ENCODE measurements at regions not wholly inside any gene's neighbourhood (a gene's known extent, or its start where the extent isn't known, plus 50 kb on each side); places are given as distances from the start of the nearest gene placed in this dataset.

DNA sequence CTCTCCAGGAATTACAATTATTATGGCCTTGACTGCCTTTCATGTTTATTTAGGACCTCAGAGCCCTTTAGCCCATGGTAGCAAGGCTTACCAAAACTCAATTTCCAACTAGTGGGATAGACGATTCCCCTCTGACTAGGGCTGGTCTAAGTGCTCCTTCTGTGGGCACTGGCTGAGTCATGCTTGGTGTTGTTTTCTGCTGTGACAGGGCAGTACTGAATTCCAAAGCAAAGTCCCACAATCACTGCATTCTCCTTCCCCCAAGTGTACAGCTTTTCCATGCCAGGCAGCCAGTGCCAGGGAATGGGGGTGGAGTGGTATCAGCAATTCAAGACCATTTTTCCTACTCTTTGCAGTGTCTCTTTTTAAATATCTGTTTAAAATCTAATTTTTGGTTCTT, 509.0 kb upstream of the NECTIN3 start:
- WGBS (ENCODE audit: insufficient coverage): 75% methylated on average over 1 of the region's 1 CpG
- Histone ChIP-seq H3K4me3 (ENCODE audit: low read length) (no peak overlapping the region), H3K4me1 (ENCODE audit: control insufficient read depth, insufficient read depth, low read length) (no peaks in the 10 kb centered on the region), H3K36me3 (ENCODE audit: control insufficient read depth, insufficient read depth, low read length) (no peaks in the 10 kb centered on the region), H3K27me3 (ENCODE audit: control insufficient read depth, insufficient read depth, low read length) (no peaks in the 10 kb centered on the region), H3K27ac (ENCODE audit: low read length) (no peak overlapping the region), H3K9me3 (ENCODE audit: control insufficient read depth, insufficient read depth, low read length) (peaks cover 8% of the 10 kb centered on the region)
- H3K9me3 Mint-ChIP-seq: peaks cover 3 to 11% of the 10 kb centered on the region in 2 donors
- ATAC-seq (no peak), DNase-seq (no peak)
- intact Hi-C loops (cut with micrococcal nuclease): no loop called here
- H3K4me1 Mint-ChIP-seq: no peaks in the 10 kb centered on the region
- TF ChIP-seq, protein P1, sequence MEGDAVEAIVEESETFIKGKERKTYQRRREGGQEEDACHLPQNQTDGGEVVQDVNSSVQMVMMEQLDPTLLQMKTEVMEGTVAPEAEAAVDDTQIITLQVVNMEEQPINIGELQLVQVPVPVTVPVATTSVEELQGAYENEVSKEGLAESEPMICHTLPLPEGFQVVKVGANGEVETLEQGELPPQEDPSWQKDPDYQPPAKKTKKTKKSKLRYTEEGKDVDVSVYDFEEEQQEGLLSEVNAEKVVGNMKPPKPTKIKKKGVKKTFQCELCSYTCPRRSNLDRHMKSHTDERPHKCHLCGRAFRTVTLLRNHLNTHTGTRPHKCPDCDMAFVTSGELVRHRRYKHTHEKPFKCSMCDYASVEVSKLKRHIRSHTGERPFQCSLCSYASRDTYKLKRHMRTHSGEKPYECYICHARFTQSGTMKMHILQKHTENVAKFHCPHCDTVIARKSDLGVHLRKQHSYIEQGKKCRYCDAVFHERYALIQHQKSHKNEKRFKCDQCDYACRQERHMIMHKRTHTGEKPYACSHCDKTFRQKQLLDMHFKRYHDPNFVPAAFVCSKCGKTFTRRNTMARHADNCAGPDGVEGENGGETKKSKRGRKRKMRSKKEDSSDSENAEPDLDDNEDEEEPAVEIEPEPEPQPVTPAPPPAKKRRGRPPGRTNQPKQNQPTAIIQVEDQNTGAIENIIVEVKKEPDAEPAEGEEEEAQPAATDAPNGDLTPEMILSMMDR (IDR thresholded peaks at IDR 0.05): no peak
- H3K36me3 Mint-ChIP-seq: peaks cover 5% of the 10 kb centered on the region
- no peak overlapping the region for H3K27ac Mint-ChIP-seq
- no peak overlapping the region for H3K4me3 Mint-ChIP-seq
- no peaks in the 10 kb centered on the region for H3K27me3 Mint-ChIP-seq (ENCODE audit: low read depth in 2 of 2)

- peaks cover 5% of the 10 kb centered on the region for H3K36me3 Mint-ChIP-seq
- no peak overlapping the region for H3K27ac Mint-ChIP-seq
- no peaks in the 10 kb centered on the region for H3K27me3 ChIP-seq (ENCODE audit: control insufficient read depth, insufficient read depth, low read length)
- H3K4me1 Mint-ChIP-seq: no peaks in the 10 kb centered on the region
- peaks cover 8% of the 10 kb centered on the region for H3K9me3 ChIP-seq (ENCODE audit: control insufficient read depth, insufficient read depth, low read length)
- H3K4me3 ChIP-seq (ENCODE audit: low read length): no peak overlapping the region
- H3K27ac ChIP-seq (ENCODE audit: low read length): no peak overlapping the region
- TF ChIP-seq, protein P1 (IDR thresholded peaks at IDR 0.05): no peak
- no peaks in the 10 kb centered on the region for H3K4me1 ChIP-seq (ENCODE audit: control insufficient read depth, insufficient read depth, low read length)
- DNase-seq: no peak
- no peak overlapping the region for H3K4me3 Mint-ChIP-seq
- no peaks in the 10 kb centered on the region for H3K27me3 Mint-ChIP-seq (ENCODE audit: low read depth in 2 of 2)
- peaks cover 5 to 9% of the 10 kb centered on the region in 2 donors for H3K9me3 Mint-ChIP-seq
- no peaks in the 10 kb centered on the region for H3K36me3 ChIP-seq (ENCODE audit: control insufficient read depth, insufficient read depth, low read length)
- no peak for ATAC-seq
- intact Hi-C loops (cut with micrococcal nuclease): no loop called here
Observed at GRCh38 chr3:110564674-110565073, 506.9 kb upstream of the NECTIN3 start.

GRCh38 chr3:110567029-110567428, 504.6 kb upstream of the NECTIN3 start:
- Mint-ChIP-seq H3K4me3 (no peak overlapping the region), H3K9me3 (peaks cover 2 to 4% of the 10 kb centered on the region in 2 donors), H3K27me3 (ENCODE audit: low read depth in 2 of 2) (no peaks in the 10 kb centered on the region), H3K4me1 (no peaks in the 10 kb centered on the region), H3K27ac (no peak overlapping the region), H3K36me3 (peaks cover 5% of the 10 kb centered on the region)
- no peaks in the 10 kb centered on the region for H3K4me1 ChIP-seq (ENCODE audit: control insufficient read depth, insufficient read depth, low read length)
- DNase-seq: no peak
- H3K4me3 ChIP-seq (ENCODE audit: low read length): no peak overlapping the region
- no peak for ATAC-seq
- peaks cover 4% of the 10 kb centered on the region for H3K9me3 ChIP-seq (ENCODE audit: control insufficient read depth, insufficient read depth, low read length)
- no peaks in the 10 kb centered on the region for H3K27me3 ChIP-seq (ENCODE audit: control insufficient read depth, insufficient read depth, low read length)
- H3K36me3 ChIP-seq (ENCODE audit: control insufficient read depth, insufficient read depth, low read length): no peaks in the 10 kb centered on the region
- TF ChIP-seq, protein P1 (IDR thresholded peaks at IDR 0.05): no peak
- 100% methylated on average over 2 of the region's 2 CpGs for WGBS (ENCODE audit: insufficient coverage)
- no peak overlapping the region for H3K27ac ChIP-seq (ENCODE audit: low read length)
- intact Hi-C loops (cut with micrococcal nuclease): no loop called here

DNA sequence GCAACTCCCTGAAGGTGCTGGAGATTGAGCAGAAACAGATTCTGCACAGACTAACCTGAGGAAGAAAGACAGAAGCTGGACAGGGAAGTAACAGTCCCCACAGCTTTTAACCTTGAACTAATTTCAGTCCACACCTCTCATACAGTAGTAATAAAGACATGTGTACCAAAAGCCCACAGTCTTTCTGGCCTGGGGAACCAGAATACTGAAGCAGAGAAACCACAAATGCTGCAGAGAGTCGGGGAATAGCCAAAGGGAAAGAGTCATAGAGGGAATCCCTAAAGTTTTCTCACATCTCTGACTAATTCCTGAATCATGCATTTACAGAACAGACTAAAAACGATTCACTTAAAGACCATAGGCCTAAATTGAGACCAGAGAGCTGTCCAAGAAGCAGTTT, 503.4 kb upstream of the NECTIN3 start:
- no peaks in the 10 kb centered on the region for H3K4me1 Mint-ChIP-seq
- H3K27me3 Mint-ChIP-seq (ENCODE audit: low read depth in 2 of 2): no peaks in the 10 kb centered on the region
- TF ChIP-seq, protein P1 (IDR thresholded peaks at IDR 0.05): no peak
- Histone ChIP-seq H3K4me1 (ENCODE audit: control insufficient read depth, insufficient read depth, low read length) (no peaks in the 10 kb centered on the region), H3K27me3 (ENCODE audit: control insufficient read depth, insufficient read depth, low read length) (no peaks in the 10 kb centered on the region), H3K27ac (ENCODE audit: low read length) (no peak overlapping the region), H3K4me3 (ENCODE audit: low read length) (no peak overlapping the region), H3K9me3 (ENCODE audit: control insufficient read depth, insufficient read depth, low read length) (no peaks in the 10 kb centered on the region), H3K36me3 (ENCODE audit: control insufficient read depth, insufficient read depth, low read length) (no peaks in the 10 kb centered on the region)
- DNase-seq (no peak), ATAC-seq (no peak)
- intact Hi-C loops (cut with micrococcal nuclease): no loop called here
- WGBS (ENCODE audit: insufficient coverage): 36% methylated on average over 2 of the region's 2 CpGs
- H3K36me3 Mint-ChIP-seq: peaks cover 5% of the 10 kb centered on the region
- no peak overlapping the region for H3K27ac Mint-ChIP-seq
- no peak overlapping the region for H3K4me3 Mint-ChIP-seq
- H3K9me3 Mint-ChIP-seq: peaks cover 2 to 7% of the 10 kb centered on the region in 2 donors
